ENCODE measurements at regions not wholly inside any gene's neighbourhood (a gene's known extent, or its start where the extent isn't known, plus 50 kb on each side); places are given as distances from the start of the nearest gene placed in this dataset.

GRCh38 chr16:73313950-73314349 lies 266.0 kb upstream of the ZFHX3 start:
- WGBS, 5 donors = 87 to 95% (median 91%) methylated on average over 2 of the region's 2 CpGs
- Histone ChIP-seq H3K27ac (no peak overlapping the region), H3K4me3 (no peak overlapping the region), H3K27me3 (replicated peaks in 1 of 7) (no peaks in the 10 kb centered on the region), H3K36me3 (no peaks in the 10 kb centered on the region), H3K9me3 (peaks cover 0 to 9% (median 0%) of the 10 kb centered on the region in 8 donors), H3K4me1 (no peaks in the 10 kb centered on the region)
- TF ChIP-seq POLR2A (IDR thresholded peaks at IDR 0.05) = no peak
- TF ChIP-seq CTCF (IDR thresholded peaks at IDR 0.05 in 8 of 11, conservative IDR thresholded peaks at IDR 0.05 in 3 of 11) = no peak
- TF ChIP-seq POLR2AphosphoS5 (IDR thresholded peaks at IDR 0.05) = no peak
- DNase-seq = no peak
- intact Hi-C loops (cut with DNase I; ENCODE audit: low total_unique reads) = no loop called here

DNA sequence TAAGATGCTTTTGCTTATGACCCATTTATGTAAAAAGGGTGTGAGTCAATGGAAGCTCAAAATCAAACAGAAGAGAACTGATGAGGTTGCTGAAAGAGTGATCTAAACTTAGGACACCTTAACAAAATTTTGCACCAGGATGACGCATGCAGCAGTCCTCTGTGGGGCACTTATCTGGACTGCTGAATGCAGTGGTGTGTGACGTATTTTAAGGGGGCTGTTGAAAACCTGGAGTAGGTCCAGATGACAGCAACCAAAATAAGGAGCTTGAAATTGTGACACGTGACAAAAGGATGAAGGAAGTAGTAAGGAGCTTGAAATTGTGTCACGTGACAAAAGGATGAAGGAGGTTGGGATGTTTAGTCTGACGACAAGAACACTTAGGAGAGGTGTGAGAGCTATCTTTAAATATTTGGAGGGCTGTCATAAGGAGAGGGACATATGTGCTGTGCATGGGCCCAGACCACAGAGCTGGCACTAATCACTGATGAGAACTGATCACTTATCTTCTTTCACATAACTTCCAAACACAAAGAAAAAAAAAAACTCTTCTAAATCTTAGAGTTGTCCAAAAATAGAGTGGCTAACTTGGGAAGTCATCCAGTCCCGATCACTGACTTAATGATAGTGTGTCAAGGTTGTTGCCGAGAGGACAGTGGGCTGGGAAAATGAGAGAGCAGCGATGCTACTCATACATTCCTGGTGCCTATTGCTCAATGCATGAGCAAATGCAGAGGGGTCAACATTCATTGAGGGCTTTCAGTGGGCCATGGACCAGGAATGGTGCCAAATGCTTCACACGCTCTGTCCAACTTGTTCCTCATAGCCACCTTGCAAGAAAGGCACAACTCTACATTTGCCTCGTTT lies 264.2 kb upstream of the ZFHX3 start:
- WGBS, 5 donors = 78 to 85% (median 80%) methylated on average over 10 of the region's 10 CpGs
- intact Hi-C loops (cut with DNase I; ENCODE audit: low total_unique reads) = no loop called here
- no peak overlapping the region for H3K4me3 ChIP-seq
- DNase-seq = no peak
- no peaks in the 10 kb centered on the region for H3K27me3 ChIP-seq (replicated peaks in 1 of 7)
- no peaks in the 10 kb centered on the region for H3K4me1 ChIP-seq
- no peaks in the 10 kb centered on the region for H3K36me3 ChIP-seq
- no peak for TF ChIP-seq POLR2A (IDR thresholded peaks at IDR 0.05)
- no peak for TF ChIP-seq POLR2AphosphoS5 (IDR thresholded peaks at IDR 0.05)
- TF ChIP-seq CTCF (IDR thresholded peaks at IDR 0.05 in 8 of 11, conservative IDR thresholded peaks at IDR 0.05 in 3 of 11) = no peak
- no peak overlapping the region for H3K27ac ChIP-seq
- peaks cover 0 to 9% (median 0%) of the 10 kb centered on the region in 8 donors for H3K9me3 ChIP-seq

DNA sequence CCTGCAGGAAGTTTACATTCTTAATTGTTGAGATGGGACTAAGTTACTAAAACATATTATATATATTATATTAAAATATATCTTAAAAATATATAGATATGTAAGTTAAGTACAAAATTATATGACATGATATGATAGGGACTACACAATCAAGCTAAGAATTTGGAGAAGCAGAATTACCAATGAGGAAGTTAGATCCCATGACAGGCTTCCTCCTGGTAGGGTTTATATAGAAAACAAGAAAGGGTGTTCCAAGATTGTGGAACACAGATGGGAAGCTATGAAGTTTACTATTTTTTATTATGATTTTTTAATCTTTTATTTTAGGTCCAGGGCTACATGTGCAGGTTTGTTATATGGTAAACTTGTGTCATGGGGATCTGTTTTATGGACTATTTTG lies 260.8 kb upstream of the ZFHX3 start:
- no peak for TF ChIP-seq POLR2A (IDR thresholded peaks at IDR 0.05)
- no peak for TF ChIP-seq CTCF (IDR thresholded peaks at IDR 0.05 in 8 of 11, conservative IDR thresholded peaks at IDR 0.05 in 3 of 11)
- no peak for TF ChIP-seq POLR2AphosphoS5 (IDR thresholded peaks at IDR 0.05)
- no peak for DNase-seq
- intact Hi-C loops (cut with DNase I; ENCODE audit: low total_unique reads) = no loop called here
- Histone ChIP-seq H3K27ac (no peak overlapping the region), H3K9me3 (peaks cover 0 to 3% (median 0%) of the 10 kb centered on the region in 8 donors), H3K27me3 (replicated peaks in 1 of 7) (peaks cover 0 to 3% (median 0%) of the 10 kb centered on the region in 7 donors), H3K4me3 (no peak overlapping the region), H3K4me1 (no peaks in the 10 kb centered on the region), H3K36me3 (no peaks in the 10 kb centered on the region)

DNA sequence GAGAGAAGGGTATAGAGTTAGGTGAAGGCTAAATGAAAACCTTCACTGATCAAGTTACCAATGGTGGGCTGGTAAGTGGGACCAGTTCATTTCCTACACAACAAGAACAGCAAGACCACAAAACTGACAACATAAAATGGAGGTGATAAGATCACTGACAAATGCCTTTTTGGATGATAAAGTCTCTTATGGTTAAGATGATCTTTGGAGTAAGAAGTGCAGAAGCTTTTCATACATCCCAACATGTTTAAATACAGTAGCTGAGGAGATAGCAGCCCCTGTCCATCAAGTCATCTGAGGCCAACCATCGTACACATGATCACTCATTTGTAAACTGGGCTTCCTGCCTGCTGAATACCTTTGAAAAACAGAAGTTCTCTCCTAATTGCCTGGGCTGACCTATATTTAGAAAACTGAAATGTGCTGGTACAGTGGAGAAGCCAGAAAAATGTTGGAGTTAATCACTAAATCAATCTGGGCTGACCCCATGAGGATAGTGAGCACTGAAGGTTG lies 259.0 kb upstream of the ZFHX3 start:
- Histone ChIP-seq H3K9me3 (no peaks in the 10 kb centered on the region), H3K4me3 (no peak overlapping the region), H3K36me3 (no peaks in the 10 kb centered on the region), H3K4me1 (no peaks in the 10 kb centered on the region), H3K27me3 (replicated peaks in 1 of 7) (peaks cover 0 to 3% (median 0%) of the 10 kb centered on the region in 7 donors), H3K27ac (no peak overlapping the region)
- no peak for TF ChIP-seq CTCF (IDR thresholded peaks at IDR 0.05 in 8 of 11, conservative IDR thresholded peaks at IDR 0.05 in 3 of 11)
- TF ChIP-seq POLR2A (IDR thresholded peaks at IDR 0.05) = no peak
- TF ChIP-seq POLR2AphosphoS5 (IDR thresholded peaks at IDR 0.05) = no peak
- 11 to 34% (median 28%) methylated on average over 1 of the region's 1 CpG for WGBS, 5 donors
- intact Hi-C loops (cut with DNase I; ENCODE audit: low total_unique reads) = no loop called here
- no peak for DNase-seq

Data from spleen (tissue), 11 donors.